ENCODE measurements at regions not wholly inside any gene's neighbourhood (a gene's known extent, or its start where the extent isn't known, plus 50 kb on each side); places are given as distances from the start of the nearest gene placed in this dataset.

DNA sequence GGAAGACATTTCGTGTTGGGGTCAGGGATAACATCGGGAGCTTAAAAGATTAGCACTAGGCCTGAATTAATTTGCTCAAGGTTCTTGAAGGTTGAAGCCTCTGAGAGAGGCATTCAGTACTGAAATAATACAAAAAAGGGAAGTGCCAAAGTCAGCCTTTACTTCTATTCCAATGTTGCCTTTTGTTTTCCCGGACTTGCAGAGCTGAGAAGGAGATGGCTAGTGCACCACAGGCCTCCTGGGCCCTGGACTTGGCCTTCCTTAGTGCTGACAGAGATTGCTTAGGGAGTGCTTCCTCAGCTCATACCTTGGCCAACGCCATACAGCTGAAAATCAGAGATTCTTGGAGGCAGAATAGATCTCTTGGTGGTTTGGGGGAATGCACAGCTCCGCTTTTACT lies 333.6 kb upstream of the TBL1XR1 start:
- TF ChIP-seq, protein P1, sequence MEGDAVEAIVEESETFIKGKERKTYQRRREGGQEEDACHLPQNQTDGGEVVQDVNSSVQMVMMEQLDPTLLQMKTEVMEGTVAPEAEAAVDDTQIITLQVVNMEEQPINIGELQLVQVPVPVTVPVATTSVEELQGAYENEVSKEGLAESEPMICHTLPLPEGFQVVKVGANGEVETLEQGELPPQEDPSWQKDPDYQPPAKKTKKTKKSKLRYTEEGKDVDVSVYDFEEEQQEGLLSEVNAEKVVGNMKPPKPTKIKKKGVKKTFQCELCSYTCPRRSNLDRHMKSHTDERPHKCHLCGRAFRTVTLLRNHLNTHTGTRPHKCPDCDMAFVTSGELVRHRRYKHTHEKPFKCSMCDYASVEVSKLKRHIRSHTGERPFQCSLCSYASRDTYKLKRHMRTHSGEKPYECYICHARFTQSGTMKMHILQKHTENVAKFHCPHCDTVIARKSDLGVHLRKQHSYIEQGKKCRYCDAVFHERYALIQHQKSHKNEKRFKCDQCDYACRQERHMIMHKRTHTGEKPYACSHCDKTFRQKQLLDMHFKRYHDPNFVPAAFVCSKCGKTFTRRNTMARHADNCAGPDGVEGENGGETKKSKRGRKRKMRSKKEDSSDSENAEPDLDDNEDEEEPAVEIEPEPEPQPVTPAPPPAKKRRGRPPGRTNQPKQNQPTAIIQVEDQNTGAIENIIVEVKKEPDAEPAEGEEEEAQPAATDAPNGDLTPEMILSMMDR (conservative IDR thresholded peaks at IDR 0.05; ENCODE audit: low read depth, low read length) = no peak
- TF ChIP-seq EZH2 (IDR thresholded peaks at IDR 0.05; ENCODE audit: low read length, unreplicated experiment) (no peak), EZH2phosphoT487 (IDR thresholded peaks at IDR 0.05; ENCODE audit: borderline replicate concordance, low read length) (no peak)

Measured in PC-3 (cell line).